ENCODE measurements at regions not wholly inside any gene's neighbourhood (a gene's known extent, or its start where the extent isn't known, plus 50 kb on each side); places are given as distances from the start of the nearest gene placed in this dataset.
"Not testable (repeated sequence)": the region's sequence is repeated elsewhere in the genome, so short reads cannot be mapped to it uniquely, and the experiment has no call there.

DNA sequence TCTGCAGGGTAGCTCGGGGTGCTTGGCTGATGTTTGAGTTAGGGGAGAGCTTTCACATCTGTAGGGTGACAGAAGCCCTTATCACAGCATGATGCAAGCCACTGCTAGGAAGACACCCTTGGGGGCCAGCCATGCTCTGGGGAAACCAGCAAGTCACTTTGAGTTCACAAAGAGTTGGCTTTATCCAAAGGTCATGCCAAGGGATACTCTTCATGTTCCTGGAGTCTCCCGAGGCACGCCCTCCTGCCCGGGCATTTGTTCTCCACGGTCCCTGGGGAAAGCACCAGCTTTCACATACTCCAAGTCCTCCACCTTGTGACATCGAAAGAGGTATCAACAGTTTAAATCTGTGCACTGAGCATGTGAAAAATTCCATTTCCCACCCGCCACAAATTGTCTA, 227.7 kb downstream of the VAPA start:
- DNase-seq (ENCODE audit: low read depth), result no peak

DNA sequence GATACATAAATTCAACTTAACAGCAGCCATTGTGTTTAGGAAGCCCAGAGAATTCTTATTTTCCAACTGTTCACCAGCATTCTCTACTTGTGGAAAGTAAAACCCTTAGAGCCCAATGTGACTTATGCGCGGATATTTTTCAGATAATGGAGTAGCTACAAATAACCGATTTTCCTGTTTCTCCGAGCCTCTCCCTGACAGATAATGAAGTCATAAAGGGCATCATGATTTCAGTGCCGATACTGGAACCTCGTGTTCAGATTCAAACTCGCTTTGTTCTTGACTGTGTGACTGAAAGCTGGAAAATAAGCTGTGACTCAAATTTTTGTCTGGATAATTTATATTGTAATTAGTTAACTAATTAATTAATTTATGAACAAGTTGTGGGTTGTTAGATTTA, 228.2 kb downstream of the VAPA start:
- no peak for DNase-seq (ENCODE audit: low read depth)

- no peak for DNase-seq (ENCODE audit: low read depth)
These were observed 228.8 kb downstream of the VAPA start for GRCh38 chr18:10142496-10143160.

DNA sequence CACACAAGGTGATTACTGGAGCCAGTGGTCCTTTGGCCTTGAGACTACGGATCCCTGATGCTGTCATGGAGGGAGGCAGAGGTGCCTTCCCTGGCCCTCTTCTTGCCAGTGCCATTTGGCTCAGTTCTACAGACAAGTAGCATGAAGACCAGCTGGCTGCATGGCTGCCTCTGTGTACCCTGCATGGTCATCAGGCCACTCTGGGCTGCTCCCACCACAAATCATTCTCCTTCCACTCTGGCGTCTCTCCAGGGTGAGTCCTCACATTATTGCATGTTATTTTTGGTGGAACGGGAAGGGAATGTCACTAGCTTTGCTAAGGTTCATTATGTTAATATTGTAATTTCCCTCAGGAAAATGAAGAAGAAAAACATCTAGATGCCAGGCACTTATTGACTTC, 229.8 kb downstream of the VAPA start:
- no peak for DNase-seq (ENCODE audit: low read depth)

DNA sequence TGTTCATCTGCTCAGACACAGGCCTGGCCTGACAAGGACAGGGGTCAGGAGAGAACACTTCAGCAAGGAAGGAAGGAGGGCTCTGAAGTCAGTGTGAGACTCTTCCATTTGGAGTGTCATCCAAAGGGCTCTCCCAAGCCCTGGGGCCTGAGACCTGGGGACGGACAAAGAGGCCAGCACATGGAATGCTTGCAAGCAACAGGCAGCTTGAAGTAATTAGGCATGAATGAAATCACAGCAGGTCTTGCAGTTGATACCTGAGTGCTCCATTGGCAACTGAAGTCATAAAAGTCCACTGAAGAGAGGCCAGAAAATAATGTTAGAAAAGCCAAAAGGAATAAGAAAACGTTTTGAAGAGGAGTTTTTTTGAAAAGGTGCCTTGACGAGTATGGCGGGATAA, 231.7 kb downstream of the VAPA start:
- DNase-seq (ENCODE audit: low read depth), result no peak

DNA sequence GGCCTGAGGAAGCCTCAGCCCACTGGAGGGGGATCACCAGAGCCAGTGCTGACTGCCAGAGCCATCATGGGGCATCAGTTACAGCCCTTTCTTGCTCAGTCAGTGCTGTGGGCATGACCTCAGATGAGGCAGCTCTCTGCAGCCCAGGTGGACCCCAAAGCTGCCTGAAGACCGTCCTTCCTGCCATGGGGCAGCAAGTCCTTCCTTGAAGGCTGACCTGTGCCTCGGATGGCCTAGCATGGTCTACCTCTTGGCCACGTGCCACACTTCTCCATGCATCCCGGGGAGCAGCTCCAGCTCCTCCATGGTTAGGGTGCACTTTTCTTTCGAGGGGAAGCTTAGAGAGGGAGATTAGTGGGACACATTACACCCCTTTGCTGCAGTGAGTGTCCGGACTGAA, 233.4 kb downstream of the VAPA start:
- DNase-seq (ENCODE audit: low read depth), result no peak

- no peak for DNase-seq (ENCODE audit: low read depth)
These were observed 233.9 kb downstream of the VAPA start for GRCh38 chr18:10147752-10148151.

DNA sequence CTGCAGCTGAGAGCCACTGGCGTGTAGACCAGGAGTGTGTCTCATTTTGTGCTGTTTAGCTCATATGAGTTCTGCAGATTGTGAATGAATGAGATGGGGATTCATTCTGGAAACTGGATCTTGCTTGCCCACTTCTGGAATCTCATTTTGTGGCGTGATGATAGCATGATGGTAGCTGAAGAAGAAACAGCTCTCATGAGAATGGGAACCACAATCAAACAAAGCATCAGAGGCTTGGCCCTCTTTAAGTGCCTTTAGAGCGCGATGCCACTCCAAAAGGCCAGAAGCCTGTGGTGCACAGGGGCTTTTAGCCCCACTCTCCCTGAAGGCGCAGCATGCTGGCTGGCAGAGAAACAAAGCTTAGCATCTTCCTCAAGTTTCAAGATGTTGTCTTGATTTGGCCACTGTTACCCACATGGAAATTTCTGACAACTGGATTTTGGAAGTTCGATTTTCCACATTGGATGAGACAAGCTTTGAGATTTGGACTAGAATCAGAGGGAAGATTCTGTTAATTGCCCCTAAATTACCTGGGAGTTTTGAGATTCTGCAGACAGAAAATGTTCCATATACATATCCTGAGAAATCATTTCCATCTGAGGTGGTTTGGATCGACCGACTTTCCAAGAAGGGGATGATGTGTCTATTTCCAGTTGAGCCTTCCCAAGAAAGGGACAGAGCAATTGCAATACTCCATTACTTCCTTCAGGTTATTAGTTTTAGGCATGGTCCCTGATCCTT, 234.5 kb downstream of the VAPA start:
- DNase-seq (ENCODE audit: low read depth), result no peak

DNA sequence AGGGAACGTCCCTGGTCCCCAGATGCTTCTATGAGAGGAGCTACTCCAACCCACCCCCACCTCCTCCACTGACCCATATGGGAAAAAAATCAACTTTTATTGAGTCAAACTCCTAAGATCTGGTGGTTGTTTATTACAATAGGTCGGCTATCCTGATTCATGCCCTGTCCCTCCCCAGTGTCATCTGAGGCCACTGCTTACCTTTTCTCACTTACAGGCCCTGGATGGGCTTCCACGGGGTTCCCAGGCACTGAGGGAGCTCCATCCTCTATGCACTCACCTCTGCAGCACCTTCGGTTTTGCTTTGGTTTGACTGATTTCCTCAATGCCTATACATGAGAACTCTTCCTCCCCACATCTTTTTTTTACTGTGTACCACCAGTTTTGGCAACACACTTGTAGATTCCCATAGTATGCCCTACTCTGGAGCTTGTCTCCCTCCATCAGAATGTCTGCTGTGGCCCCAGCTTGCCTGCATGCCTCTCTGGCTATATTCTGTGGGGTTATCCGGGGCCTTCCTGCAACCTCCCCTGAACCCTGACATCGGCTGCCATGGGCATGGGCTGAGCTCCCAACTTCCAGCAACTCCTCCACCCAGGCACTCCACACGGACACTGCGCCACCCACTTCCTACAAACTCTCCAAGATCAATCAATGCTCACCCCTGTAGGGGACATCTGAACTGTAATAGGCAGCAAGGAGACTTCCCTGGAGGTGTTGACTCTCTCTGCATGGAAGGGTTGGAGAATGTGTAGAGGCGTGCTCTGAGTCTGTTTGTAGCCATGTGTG, 236.1 kb downstream of the VAPA start:
- no peak for DNase-seq (ENCODE audit: low read depth)

- not testable (repeated sequence) for DNase-seq (ENCODE audit: low read depth)
These were observed 236.8 kb downstream of the VAPA start for GRCh38 chr18:10150576-10150975.

- no peak for DNase-seq (ENCODE audit: low read depth)
These were observed 238.7 kb downstream of the VAPA start for GRCh38 chr18:10152475-10152874.

DNA sequence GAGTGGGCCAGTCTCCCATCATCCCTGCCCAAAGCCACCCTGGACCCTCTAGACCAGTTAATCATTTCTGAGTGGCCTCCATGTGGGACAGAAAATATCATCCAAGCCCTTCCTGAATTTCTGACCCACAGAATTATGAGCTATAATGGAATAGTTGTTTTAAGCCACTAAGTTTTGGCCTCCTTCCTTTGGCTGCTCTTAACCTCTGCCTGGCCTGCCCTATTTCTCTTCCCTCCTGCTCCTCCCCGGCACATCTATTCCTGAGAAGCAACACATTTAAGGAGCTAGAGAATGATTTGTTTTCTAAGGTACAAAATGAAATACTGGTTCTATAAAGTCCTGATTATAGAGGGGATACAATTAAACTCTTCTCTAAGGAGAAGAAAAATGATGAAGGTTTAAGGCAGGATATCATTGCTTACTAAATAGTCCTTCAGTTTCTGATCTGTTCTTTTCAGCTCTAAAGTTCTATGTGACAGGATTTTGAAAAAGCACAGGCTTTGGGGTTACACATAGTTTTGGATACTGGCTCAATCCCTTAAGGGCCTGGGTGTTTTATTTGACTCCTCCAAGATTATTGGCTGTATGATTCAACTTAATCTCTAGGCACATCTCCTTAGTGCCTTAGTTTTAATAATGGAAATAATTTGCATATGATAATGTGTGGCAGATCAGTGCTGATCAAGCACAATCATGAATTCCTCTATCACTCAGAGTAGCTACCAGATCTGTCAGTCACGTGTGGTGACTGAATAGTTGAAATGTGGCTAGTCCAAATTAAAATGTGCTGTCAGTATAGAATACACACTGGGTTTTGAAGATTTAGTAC, 240.3 kb downstream of the VAPA start:
- DNase-seq (ENCODE audit: low read depth), result no peak

DNA sequence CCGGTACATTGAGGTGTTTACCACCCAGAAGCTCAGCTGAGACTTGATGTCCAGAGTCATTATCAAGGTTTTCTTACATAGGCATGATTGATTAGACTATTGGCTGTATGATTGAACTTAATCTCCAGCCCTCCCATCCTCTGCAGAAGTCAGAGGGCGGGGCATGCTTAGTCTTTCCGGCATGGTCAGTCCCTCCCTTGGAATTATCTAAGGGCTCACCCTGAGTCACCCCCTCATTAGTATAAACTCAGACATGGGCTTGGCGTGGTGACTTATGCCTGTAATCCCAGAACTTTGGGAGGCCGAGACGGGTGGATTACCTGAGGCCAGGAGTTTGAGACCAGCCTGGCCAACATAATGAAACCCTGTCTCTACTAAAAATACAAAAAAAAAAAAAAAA, 243.9 kb downstream of the VAPA start:
- DNase-seq (ENCODE audit: low read depth), result no peak

DNA sequence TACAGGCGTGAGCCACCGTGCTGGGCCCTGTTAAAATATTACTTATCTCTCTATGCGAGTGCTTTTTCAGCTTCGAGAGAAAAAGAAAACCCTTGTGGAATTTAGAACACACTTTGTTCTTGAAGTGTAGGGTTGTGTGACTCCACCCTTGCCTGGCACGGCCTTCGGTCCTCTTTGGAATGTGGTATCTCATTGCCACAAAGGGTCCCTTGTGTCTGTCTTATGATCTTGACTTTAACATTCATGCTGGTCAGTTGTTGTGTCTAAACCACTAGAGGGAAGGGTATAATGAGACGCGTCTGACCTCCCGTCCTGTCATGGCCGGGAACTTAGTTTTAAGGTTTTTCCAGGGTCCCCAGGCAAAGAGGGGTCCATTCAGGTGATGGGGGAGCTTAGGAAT, 246.4 kb downstream of the VAPA start:
- no peak for DNase-seq (ENCODE audit: low read depth)

GRCh38 chr18:10161315-10161714, 247.5 kb downstream of the VAPA start:
- DNase-seq (ENCODE audit: low read depth), result no peak

GRCh38 chr18:10162340-10162739, 248.5 kb downstream of the VAPA start:
- DNase-seq (ENCODE audit: low read depth), result no peak

DNA sequence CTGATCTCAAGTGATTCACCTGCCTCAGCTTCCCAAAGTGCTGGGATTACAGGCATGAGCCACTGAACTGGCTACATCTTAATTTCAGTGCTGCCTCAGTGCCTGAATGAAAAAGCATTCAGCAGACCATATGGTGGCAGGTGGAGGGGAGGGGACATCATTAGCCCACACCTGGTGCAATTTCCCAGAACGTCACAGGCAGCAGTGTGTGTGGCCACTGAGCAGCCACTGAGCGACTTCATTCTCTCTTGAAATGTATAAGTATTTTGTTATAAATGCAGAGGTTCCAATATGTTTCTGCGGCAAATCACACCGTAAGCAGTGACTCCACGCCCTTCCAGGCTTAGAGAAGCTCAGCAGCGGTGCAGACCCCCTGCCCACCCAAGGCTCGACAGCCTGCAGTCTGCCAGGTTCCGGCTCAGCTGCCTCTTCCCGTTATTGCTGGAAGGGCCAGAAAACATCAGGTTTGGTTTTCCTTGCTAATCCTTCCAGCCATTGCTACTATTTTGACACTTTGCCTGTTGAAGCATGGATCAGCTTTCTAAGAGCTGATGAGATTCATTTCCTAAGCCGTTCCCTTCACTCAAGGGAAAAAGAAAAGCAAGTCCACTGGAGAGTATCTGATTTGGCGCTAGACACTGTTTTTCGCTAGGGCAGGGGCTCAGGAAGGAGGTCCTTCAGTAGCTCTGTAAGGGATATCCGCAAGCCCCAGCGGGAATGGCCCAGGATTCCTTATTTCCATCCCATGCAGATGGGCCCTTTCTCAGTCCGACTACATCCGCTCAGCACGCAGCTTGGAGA, 250.7 kb downstream of the VAPA start:
- DNase-seq (ENCODE audit: low read depth), result no peak

GRCh38 chr18:10166164-10166807, 252.5 kb downstream of the VAPA start:
- DNase-seq (ENCODE audit: low read depth), result no peak

GRCh38 chr18:10167759-10168158, 253.9 kb downstream of the VAPA start:
- no peak for DNase-seq (ENCODE audit: low read depth)

DNA sequence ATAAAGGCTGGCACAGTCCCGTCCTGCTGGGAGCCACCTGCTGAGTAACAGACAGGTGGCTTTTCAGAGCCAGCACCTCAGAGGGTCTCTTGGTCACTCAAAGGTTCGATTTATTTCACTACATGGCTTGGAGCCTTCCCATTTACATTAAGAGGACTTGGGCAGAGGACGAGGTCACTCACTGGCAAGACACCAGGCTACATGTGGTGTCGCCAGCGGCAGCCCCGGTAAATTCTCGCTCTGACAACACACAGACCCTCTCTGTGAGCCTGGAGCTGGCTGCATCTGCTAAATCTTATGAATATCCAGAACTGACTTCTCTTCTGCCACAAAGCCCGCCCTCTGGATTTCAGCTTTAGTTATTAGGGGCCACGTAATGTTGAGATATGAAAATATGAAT, 254.7 kb downstream of the VAPA start:
- DNase-seq (ENCODE audit: low read depth), result no peak

DNA sequence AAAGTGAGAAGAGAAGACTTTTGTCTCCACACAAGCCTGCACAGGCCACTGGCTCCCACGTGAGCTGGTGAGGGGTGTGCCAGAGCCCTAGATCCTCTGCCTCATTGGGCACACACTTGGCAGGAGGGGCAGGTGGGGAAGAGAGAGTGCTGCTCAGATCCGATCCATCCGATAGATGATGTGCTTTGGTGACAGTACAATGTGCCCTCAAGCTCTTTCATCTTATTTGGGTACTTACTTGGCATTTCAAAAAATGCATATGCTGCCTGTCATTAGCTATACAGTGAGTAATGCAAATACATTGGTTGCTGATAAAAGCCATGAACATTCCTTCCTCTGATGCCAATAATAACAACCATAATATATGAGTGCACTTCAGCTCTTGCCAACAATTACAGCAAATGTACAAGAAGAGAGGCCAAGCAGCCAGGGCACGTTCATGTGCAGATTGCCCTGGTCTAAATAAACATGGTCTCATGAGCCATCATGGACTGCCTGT, 255.3 kb downstream of the VAPA start:
- DNase-seq (ENCODE audit: low read depth), result no peak
